PC-3 (cell line): ENCODE measurements at regions not wholly inside any gene's neighbourhood (a gene's known extent, or its start where the extent isn't known, plus 50 kb on each side); places are given as distances from the start of the nearest gene placed in this dataset.

Experiments used
- ATAC-seq: fragments of 200-7000 bp; cut with Tn5 transposase; 2 replicates; pipeline ENCODE4 v1.9.1; 2020; ENCODE audit warnings: mild to moderate bottlenecking, moderate library complexity
- BruUV-seq: library from RNA; stranded (reverse); fragments of 400-500 nt; replicated peaks from 2 replicates; lab custom pipeline; 2021; lab: Mats Ljungman, UMichigan
- CTCF ChIA-PET: fragments of 300-600 bp; sonication (Branson Sonifier 250); formaldehyde crosslinking; loops from one replicate; lab custom pipeline; 2022; ENCODE audit warnings: antibody characterized with exemption; lab: Charles Lee
- POLR2A ChIA-PET: fragments of 300-600 bp; sonication (Branson Sonifier 250); formaldehyde crosslinking; loops from one replicate; lab custom pipeline; 2022; ENCODE audit warnings: antibody characterized with exemption; ENCODE audit not compliant: unreplicated experiment; lab: Charles Lee
- DNase-seq: peaks from one replicate; pipeline ENCODE4 v3.0.0-alpha.2; 2015
- H2AFZ ChIP-seq: fragments of 300-600 bp; sonication (generic); 2 replicates; pipeline ENCODE4 v1.6.0; 2016; ENCODE audit warnings: antibody characterized with exemption, low read length
- H3F3A ChIP-seq: fragments of 300-600 bp; sonication (generic); one replicate; pipeline ENCODE4 v1.6.0; 2017; ENCODE audit warnings: antibody characterized with exemption, low read length, control low read depth, mild to moderate bottlenecking; ENCODE audit not compliant: unreplicated experiment
- H3K27ac ChIP-seq: fragments of 300-600 bp; sonication (generic); 2 replicates; pipeline ENCODE4 v1.5.1; 2016; ENCODE audit warnings: mild to moderate bottlenecking, low read length
- H3K27me3 ChIP-seq: fragments of 300-600 bp; sonication (generic); 2 replicates; pipeline ENCODE4 v1.6.1; 2016; ENCODE audit warnings: low read length, mixed read lengths
- H3K36me3 ChIP-seq: fragments of 300-600 bp; sonication (generic); 2 replicates; pipeline ENCODE4 v1.6.1; 2016; ENCODE audit warnings: low read depth, mixed run types, low read length, mixed read lengths
- H3K4me1 ChIP-seq: fragments of 300-600 bp; sonication (generic); 2 replicates; pipeline ENCODE4 v1.5.1; 2016; ENCODE audit warnings: low read length; ENCODE audit not compliant: insufficient read depth
- H3K4me2 ChIP-seq: fragments of 300-600 bp; sonication (generic); 2 replicates; pipeline ENCODE4 v1.6.0; 2016; ENCODE audit warnings: low read length
- H3K4me3 ChIP-seq: fragments of 300-600 bp; sonication (generic); 2 replicates; pipeline ENCODE4 v1.5.1; 2016; ENCODE audit warnings: mild to moderate bottlenecking, low read length, mixed read lengths
- H3K79me2 ChIP-seq: fragments of 300-600 bp; sonication (generic); 2 replicates; pipeline ENCODE4 v1.6.1; 2017; ENCODE audit warnings: low read length, mixed read lengths
- H3K9ac ChIP-seq: fragments of 300-600 bp; sonication (generic); 2 replicates; pipeline ENCODE4 v1.6.0; 2016; ENCODE audit warnings: mild to moderate bottlenecking, low read length
- H3K9me2 ChIP-seq: fragments of 300-600 bp; sonication (generic); replicated peaks from 2 replicates; pipeline ENCODE4 v1.6.1; 2016; ENCODE audit warnings: mixed run types, low read length, mixed read lengths
- H3K9me3 ChIP-seq: fragments of 300-600 bp; sonication (generic); 2 replicates; pipeline ENCODE4 v1.6.1; 2016; ENCODE audit warnings: low read length, mixed read lengths
- H4K20me1 ChIP-seq: fragments of 300-600 bp; sonication (generic); 2 replicates; pipeline ENCODE4 v1.6.1; 2016; ENCODE audit warnings: low read length, mixed read lengths
- CTCF ChIP-seq: fragments of 300-600 bp; sonication (generic); conservative IDR thresholded peaks from 2 replicates; pipeline ENCODE4 v1.5.1; 2017; ENCODE audit warnings: antibody characterized with exemption, low read depth, mild to moderate bottlenecking, low read length
- EZH2 ChIP-seq: fragments of 300-600 bp; sonication (generic); IDR thresholded peaks from one replicate; pipeline ENCODE4 v1.6.1; 2017; ENCODE audit warnings: antibody characterized with exemption, mild to moderate bottlenecking, low read length; ENCODE audit not compliant: unreplicated experiment
- EZH2phosphoT487 ChIP-seq: fragments of 300-600 bp; sonication (generic); IDR thresholded peaks from 2 replicates; pipeline ENCODE4 v1.6.1; 2018; ENCODE audit warnings: mild to moderate bottlenecking, antibody characterized with exemption, low read length, borderline replicate concordance
- intact Hi-C: fragments of 100-400 bp; cut with micrococcal nuclease; formaldehyde crosslinking; loops from 2 replicates; pipeline ENCODE4 v1.9.0; 2023

DNA sequence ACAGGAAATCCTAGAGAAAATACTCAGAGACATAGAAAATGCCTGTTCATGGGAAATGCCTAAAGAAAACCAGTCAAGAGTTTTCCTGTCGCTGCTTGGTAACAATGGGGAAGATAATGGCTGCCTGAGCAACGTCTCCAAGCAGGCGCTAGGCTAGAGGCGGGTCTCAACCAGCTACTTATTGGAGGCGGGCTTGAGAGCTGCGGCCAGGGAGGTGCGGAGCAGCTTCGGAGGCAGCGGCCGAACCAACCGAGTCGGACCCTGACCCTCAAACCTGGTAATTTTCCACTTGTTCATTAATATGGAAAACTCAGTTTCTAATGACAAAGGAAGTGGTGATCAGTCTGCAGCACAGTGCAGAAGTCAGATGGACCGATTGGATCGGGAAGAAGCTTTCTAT lies 173.1 kb downstream of the DTWD1 start:
- Histone ChIP-seq H2AFZ (no peak overlapping the region), H3K36me3 (no peaks in the 10 kb centered on the region), H4K20me1 (no peaks in the 10 kb centered on the region), H3K27me3 (no peaks in the 10 kb centered on the region), H3K4me2 (no peak overlapping the region), H3K9me3 (0 out of 2 replicates have a peak, but pooled peaks cover under 1% of the 10 kb centered on the region), H3K27ac (no peak overlapping the region), H3K4me1 (no peaks in the 10 kb centered on the region), H3F3A (no peaks in the 10 kb centered on the region), H3K79me2 (no peaks in the 10 kb centered on the region), H3K9me2 (no peaks in the 10 kb centered on the region), H3K9ac (no peak overlapping the region), H3K4me3 (no peak overlapping the region)
- ChIA-PET CTCF (no interaction called here), POLR2A (no interaction called here)
- DNase-seq, result no peak
- no peak for ATAC-seq
- no TSS peak for BruUV-seq
- intact Hi-C loops, result no loop called here
- TF ChIP-seq EZH2, result no peak
- TF ChIP-seq EZH2phosphoT487, result no peak
- no peak for TF ChIP-seq CTCF

GRCh38 chr15:49801796-49802195 lies 180.9 kb downstream of the DTWD1 start:
- DNase-seq (no peak), ATAC-seq (no peak)
- Histone ChIP-seq H3K36me3 (no peaks in the 10 kb centered on the region), H3K4me3 (no peak overlapping the region), H4K20me1 (no peaks in the 10 kb centered on the region), H3K9me2 (no peaks in the 10 kb centered on the region), H3K79me2 (no peaks in the 10 kb centered on the region), H3K4me1 (no peaks in the 10 kb centered on the region), H3F3A (no peaks in the 10 kb centered on the region), H3K27me3 (no peaks in the 10 kb centered on the region), H2AFZ (no peak overlapping the region), H3K27ac (no peak overlapping the region), H3K9ac (no peak overlapping the region), H3K9me3 (no peaks in the 10 kb centered on the region), H3K4me2 (no peak overlapping the region)
- BruUV-seq, result no TSS peak
- ChIA-PET CTCF (no interaction called here), POLR2A (no interaction called here)
- TF ChIP-seq EZH2 (no peak), CTCF (no peak), EZH2phosphoT487 (no peak)
- intact Hi-C loops, result no loop called here
